Endothelial cell of umbilical vein (primary cell): ENCODE measurements at regions not wholly inside any gene's neighbourhood (a gene's known extent, or its start where the extent isn't known, plus 50 kb on each side); places are given as distances from the start of the nearest gene placed in this dataset.

Experiments used
- BruUV-seq: library from RNA; stranded (reverse); fragments of 400-500 nt; replicated peaks from 2 replicates; lab custom pipeline; 2021; lab: Mats Ljungman, UMichigan
- CTCF ChIA-PET: fragments of 300-600, 350-600 bp; sonication (Branson Sonifier 250); formaldehyde crosslinking; loops from one replicate; lab custom pipeline; 2021; ENCODE audit warnings: antibody characterized with exemption, inconsistent platforms; lab: Charles Lee
- POLR2A ChIA-PET: fragments of 300-600, 350-600 bp; sonication (Branson Sonifier 250); formaldehyde crosslinking; loops from one replicate; lab custom pipeline; 2021; ENCODE audit warnings: antibody characterized with exemption, inconsistent platforms; lab: Charles Lee
- DNase-seq: peaks from one replicate; pipeline ENCODE4 v3.0.0-alpha.2; 2011; ENCODE audit warnings: low read depth, low spot score
- FAIRE-seq: peaks from 2 replicates; lab custom pipeline; 2011; peaks lifted over from hg19 to GRCh38; lab: Jason Lieb, UNC
- H2AFZ ChIP-seq: 2 replicates; pipeline ENCODE4 v1.6.0; 2012; ENCODE audit warnings: low read depth, low read length, control low read depth, inconsistent platforms
- H3K27ac ChIP-seq: 2 replicates; pipeline ENCODE4 v1.5.1; 2011; ENCODE audit warnings: low read depth, mild to moderate bottlenecking, control low read depth, low read length, moderate library complexity; ENCODE audit not compliant: insufficient read depth
- H3K27me3 ChIP-seq, 2 experiments: 2 replicates each; pipeline versions ENCODE4 v1.6.0 to v1.6.1; 2011; ENCODE audit warnings: low read length in 2 of 2, mixed read lengths in 1 of 2; ENCODE audit not compliant: control insufficient read depth in 2 of 2, insufficient read depth in 2 of 2
- H3K36me3 ChIP-seq, 2 experiments: 2 replicates in 1 of 2; 3 replicates in 1 of 2; pipeline ENCODE4 v1.5.1; 2011; ENCODE audit warnings: low read length in 2 of 2, mild to moderate bottlenecking in 1 of 2, moderate library complexity in 1 of 2; ENCODE audit not compliant: control insufficient read depth in 2 of 2, insufficient read depth in 2 of 2; ENCODE audit errors: extremely low read depth in 1 of 2
- H3K4me1 ChIP-seq: 3 replicates; pipeline ENCODE4 v1.5.1; 2011; ENCODE audit warnings: mild to moderate bottlenecking, low read length; ENCODE audit not compliant: control insufficient read depth, insufficient read depth; ENCODE audit errors: extremely low read depth
- H3K4me2 ChIP-seq: 2 replicates; pipeline ENCODE4 v1.6.1; 2011; ENCODE audit warnings: low read length, control low read depth, mixed read lengths; ENCODE audit not compliant: insufficient read depth
- H3K4me3 ChIP-seq, 3 experiments: fragments of 200-600 bp in 1 of 3; sonication (generic), shearing (Covaris generic) in 1 of 3; replicated peaks in 1 of 3; 2 replicates each; pipeline ENCODE4 v1.5.1; 2011 to 2016; ENCODE audit warnings: control low read depth in 3 of 3, low read length in 3 of 3, mild to moderate bottlenecking in 2 of 3, inconsistent platforms in 1 of 3, low read depth in 1 of 3, moderate library complexity in 1 of 3; ENCODE audit not compliant: insufficient read depth in 1 of 3
- H3K79me2 ChIP-seq: 2 replicates; pipeline ENCODE4 v1.6.0; 2012; ENCODE audit warnings: low read length, inconsistent platforms; ENCODE audit not compliant: control insufficient read depth, insufficient read depth
- H3K9ac ChIP-seq: replicated peaks from 2 replicates; pipeline ENCODE3; 2011; ENCODE audit warnings: low read length, control low read depth; ENCODE audit not compliant: insufficient read depth; ENCODE audit errors: extremely low read depth
- H3K9me1 ChIP-seq: replicated peaks from 3 replicates; pipeline ENCODE4 v1.6.0; 2011; ENCODE audit warnings: mild to moderate bottlenecking, low read length; ENCODE audit not compliant: control insufficient read depth, insufficient read depth; ENCODE audit errors: extremely low read depth
- H3K9me3 ChIP-seq: replicated peaks from 2 replicates; pipeline ENCODE4 v1.5.1; 2012; ENCODE audit warnings: low read length, inconsistent platforms; ENCODE audit not compliant: control insufficient read depth, insufficient read depth
- H4K20me1 ChIP-seq: replicated peaks from 2 replicates; pipeline ENCODE3; 2011; ENCODE audit warnings: mild to moderate bottlenecking, low read length; ENCODE audit not compliant: control insufficient read depth, insufficient read depth; ENCODE audit errors: extremely low read depth
- JUN ChIP-seq: IDR thresholded peaks from 2 replicates; pipeline ENCODE4 v1.6.1; 2011; ENCODE audit warnings: borderline replicate concordance, low read depth; ENCODE audit not compliant: insufficient read length, insufficient read depth
- POLR2A ChIP-seq: IDR thresholded peaks from 2 replicates; pipeline ENCODE4 v1.6.1; 2012; ENCODE audit warnings: low read depth, mild to moderate bottlenecking, control low read depth, low read length
- dilution Hi-C: fragments of 300-500 bp; cut with MboI; formaldehyde crosslinking; loops from one replicate; pipeline ENCODE4 v1.15.0; 2019; ENCODE audit warnings: low sequenced_read_pairs; ENCODE audit not compliant: extremely low pct_ligation_motif_present
- intact Hi-C: fragments of 100-400 bp; cut with micrococcal nuclease; formaldehyde crosslinking; loops from one replicate; pipeline ENCODE4 v1.10.0; 2022
- TF ChIP-seq, protein P1 (sequence below), 2 donors: IDR thresholded peaks; 1 replicate in 1 of 2; 2 replicates in 1 of 2; pipeline ENCODE4 v1.5.1; 2011; ENCODE audit warnings: low read length in 2 of 2, mild to moderate bottlenecking in 2 of 2, moderate library complexity in 2 of 2, control low read depth in 1 of 2, inconsistent platforms in 1 of 2, low read depth in 1 of 2; ENCODE audit not compliant: insufficient read depth in 1 of 2; ENCODE audit errors: extremely low read depth in 1 of 2

DNA sequence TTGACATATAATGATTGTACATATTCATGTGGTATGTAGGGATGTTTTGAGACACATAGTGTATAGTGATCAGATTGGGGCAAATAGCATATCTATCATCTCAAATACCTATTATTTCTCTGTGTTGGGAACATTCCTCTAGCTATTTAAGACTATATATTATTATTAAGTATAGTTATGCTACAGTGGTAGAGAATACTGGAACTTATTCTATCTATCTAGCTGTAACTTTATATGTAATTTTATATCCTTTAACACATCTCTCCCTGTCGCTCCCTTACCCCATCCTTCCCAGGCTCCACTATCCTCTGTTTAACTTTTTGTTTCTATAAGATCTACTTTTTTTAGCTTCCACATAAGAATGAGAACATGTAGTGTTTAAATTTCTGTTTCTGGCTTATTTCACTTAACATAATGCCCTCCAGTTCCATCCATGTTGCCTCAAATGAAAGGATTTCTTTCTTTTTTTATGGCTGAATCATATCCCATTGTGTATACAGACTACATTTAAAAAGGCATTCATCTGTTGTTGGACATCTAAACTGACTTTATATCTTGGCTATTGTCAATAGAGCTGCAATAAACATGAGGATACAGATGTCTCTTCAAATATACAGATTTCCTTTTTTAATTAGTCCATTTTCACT lies 102.1 kb upstream of the GZMB start:
- TF ChIP-seq POLR2A = no peak
- TF ChIP-seq, protein P1, sequence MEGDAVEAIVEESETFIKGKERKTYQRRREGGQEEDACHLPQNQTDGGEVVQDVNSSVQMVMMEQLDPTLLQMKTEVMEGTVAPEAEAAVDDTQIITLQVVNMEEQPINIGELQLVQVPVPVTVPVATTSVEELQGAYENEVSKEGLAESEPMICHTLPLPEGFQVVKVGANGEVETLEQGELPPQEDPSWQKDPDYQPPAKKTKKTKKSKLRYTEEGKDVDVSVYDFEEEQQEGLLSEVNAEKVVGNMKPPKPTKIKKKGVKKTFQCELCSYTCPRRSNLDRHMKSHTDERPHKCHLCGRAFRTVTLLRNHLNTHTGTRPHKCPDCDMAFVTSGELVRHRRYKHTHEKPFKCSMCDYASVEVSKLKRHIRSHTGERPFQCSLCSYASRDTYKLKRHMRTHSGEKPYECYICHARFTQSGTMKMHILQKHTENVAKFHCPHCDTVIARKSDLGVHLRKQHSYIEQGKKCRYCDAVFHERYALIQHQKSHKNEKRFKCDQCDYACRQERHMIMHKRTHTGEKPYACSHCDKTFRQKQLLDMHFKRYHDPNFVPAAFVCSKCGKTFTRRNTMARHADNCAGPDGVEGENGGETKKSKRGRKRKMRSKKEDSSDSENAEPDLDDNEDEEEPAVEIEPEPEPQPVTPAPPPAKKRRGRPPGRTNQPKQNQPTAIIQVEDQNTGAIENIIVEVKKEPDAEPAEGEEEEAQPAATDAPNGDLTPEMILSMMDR (IDR thresholded peaks at IDR 0.05; ENCODE audit: extremely low read depth in 1 of 2, insufficient read depth in 1 of 2, low read depth in 1 of 2, low read length in 2 of 2) = no peak
- Histone ChIP-seq H3K79me2 (no peaks in the 10 kb centered on the region), H4K20me1 (no peaks in the 10 kb centered on the region), H3K27me3 (no peaks in the 10 kb centered on the region), H3K4me2 (no peak overlapping the region), H2AFZ (no peak overlapping the region), H3K36me3 (no peaks in the 10 kb centered on the region), H3K27ac (no peak overlapping the region), H3K4me3 (no peak overlapping the region), H3K9ac (no peak overlapping the region), H3K9me1 (no peaks in the 10 kb centered on the region), H3K4me1 (no peaks in the 10 kb centered on the region), H3K9me3 (no peaks in the 10 kb centered on the region)
- ChIA-PET CTCF (no interaction called here), POLR2A (no interaction called here)
- intact Hi-C loops = loop anchor here (1.0 to 2.0 kb wide), 7 partner anchors 39 to 670 kb away; no protein-coding TSS in a partner anchor
- no TSS peak for BruUV-seq
- no peak for FAIRE-seq
- dilution Hi-C loops = no loop called here
- no peak for DNase-seq

DNA sequence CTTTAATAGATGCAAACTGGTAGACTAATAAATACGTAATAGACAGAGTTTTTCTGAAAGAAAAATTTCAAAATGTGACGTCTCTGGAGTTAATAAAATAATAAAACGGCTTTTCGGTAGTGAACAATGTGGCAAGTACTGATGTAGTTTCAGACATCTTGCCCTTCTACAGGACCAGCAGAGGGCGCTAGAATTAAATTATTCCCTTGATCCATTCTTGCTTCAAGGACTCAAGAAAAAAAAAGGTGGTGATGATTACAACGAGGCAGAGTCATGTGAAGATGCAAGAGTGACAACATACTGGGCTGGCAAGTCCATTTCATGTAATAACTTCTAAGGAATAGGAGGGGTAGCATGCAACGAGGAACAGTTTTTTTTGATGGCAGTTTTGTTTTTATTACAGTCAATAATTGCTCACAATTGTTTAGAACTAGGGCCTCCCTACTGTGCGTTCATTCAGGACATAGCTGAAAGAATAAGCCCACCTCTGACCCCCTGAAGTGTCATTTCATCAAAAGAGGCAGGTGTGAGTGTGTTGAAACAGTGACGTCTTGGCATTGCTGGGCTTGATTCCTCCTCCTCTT lies 101.0 kb upstream of the GZMB start:
- no peaks in the 10 kb centered on the region for H3K9me3 ChIP-seq
- TF ChIP-seq POLR2A (no peak), JUN (no peak)
- TF ChIP-seq, protein P1 (IDR thresholded peaks at IDR 0.05; ENCODE audit: extremely low read depth in 1 of 2, insufficient read depth in 1 of 2, low read depth in 1 of 2, low read length in 2 of 2) = peak; percentile 51 to 57
- no peaks in the 10 kb centered on the region for H3K36me3 ChIP-seq
- no peak for FAIRE-seq
- no peaks in the 10 kb centered on the region for H3K9me1 ChIP-seq
- peak; percentile 54 for DNase-seq
- POLR2A ChIA-PET = no interaction called here
- H3K4me3 ChIP-seq = no peak overlapping the region
- no peaks in the 10 kb centered on the region for H3K79me2 ChIP-seq
- dilution Hi-C loops (no loop called here), intact Hi-C loops (loop anchor here (1.0 to 2.0 kb wide), 7 partner anchors 40 to 671 kb away; no protein-coding TSS in a partner anchor)
- H3K4me1 ChIP-seq = no peaks in the 10 kb centered on the region
- no peak overlapping the region for H3K9ac ChIP-seq
- no peak overlapping the region for H2AFZ ChIP-seq
- no peaks in the 10 kb centered on the region for H4K20me1 ChIP-seq
- no peak overlapping the region for H3K4me2 ChIP-seq
- no peaks in the 10 kb centered on the region for H3K27me3 ChIP-seq
- CTCF ChIA-PET = interaction anchor here (0.7 to 2.1 kb wide), 9 partner anchors 10 to 677 kb away, joined by 3 to 15 read pairs (median 4); no protein-coding TSS in a partner anchor
- no TSS peak for BruUV-seq
- H3K27ac ChIP-seq = no peak overlapping the region
